ENCODE measurements at regions not wholly inside any gene's neighbourhood (a gene's known extent, or its start where the extent isn't known, plus 50 kb on each side); places are given as distances from the start of the nearest gene placed in this dataset.

DNA sequence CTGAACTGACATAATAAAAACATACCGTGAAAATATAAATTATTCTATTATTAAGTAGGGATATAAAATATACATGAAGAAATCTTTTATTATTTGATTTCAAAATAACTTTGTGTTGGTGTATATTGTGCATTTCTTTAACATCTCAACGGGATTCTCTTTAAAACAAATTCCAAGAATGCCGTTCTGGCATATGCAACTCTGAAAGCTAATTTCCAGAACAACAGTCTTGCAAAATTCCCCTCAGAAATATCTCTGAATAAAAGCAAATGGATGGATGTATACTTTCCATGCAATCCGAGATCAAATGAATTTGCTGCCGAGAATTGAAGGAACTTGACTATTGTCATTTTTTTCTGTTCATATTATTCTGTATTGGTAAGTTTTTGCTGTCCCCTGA lies 1579.8 kb downstream of the PCDH9 start:
- Histone ChIP-seq H2BK20ac (ENCODE audit: low read depth, low read length) (no peak overlapping the region), H2BK15ac (ENCODE audit: low read depth, low read length) (no peak overlapping the region), H4K5ac (ENCODE audit: low read depth, low read length) (no peak overlapping the region), H3K27ac (ENCODE audit: insufficient read depth, low read length) (no peak overlapping the region), H3K4ac (ENCODE audit: low read depth, low read length) (no peak overlapping the region), H4K8ac (ENCODE audit: low read depth in 2 of 2, low read length in 2 of 2) (no peak overlapping the region), H3K14ac (replicated peaks; ENCODE audit: low read depth, low read length) (no peak overlapping the region), H3K4me3 (ENCODE audit: insufficient read depth, low read depth, low read length) (no peak overlapping the region), H4K20me1 (ENCODE audit: insufficient read depth, low read length) (no peaks in the 10 kb centered on the region), H3K36me3 (ENCODE audit: control insufficient read depth, insufficient read depth, low read length) (no peaks in the 10 kb centered on the region), H2BK5ac (ENCODE audit: low read depth, low read length, poor library complexity, severe bottlenecking) (no peak overlapping the region), H2BK120ac (ENCODE audit: low read depth, low read length) (no peak overlapping the region), H3K9ac (ENCODE audit: low read depth, low read length) (no peak overlapping the region), H3K79me1 (ENCODE audit: low read depth in 1 of 2, low read length in 2 of 2) (no peaks in the 10 kb centered on the region), H2AK5ac (ENCODE audit: low read depth, low read length) (no peak overlapping the region), H3K9me3 (ENCODE audit: control insufficient read depth, insufficient read depth, low read length) (no peaks in the 10 kb centered on the region), H2AK9ac (replicated peaks; ENCODE audit: low read depth, low read length, poor library complexity) (no peak overlapping the region), H3K27me3 (ENCODE audit: control insufficient read depth, insufficient read depth, low read length) (no peaks in the 10 kb centered on the region), H3K4me1 (ENCODE audit: control insufficient read depth, insufficient read depth, low read length) (no peaks in the 10 kb centered on the region), H3K9me1 (ENCODE audit: insufficient read depth, low read length) (no peaks in the 10 kb centered on the region), H4K91ac (ENCODE audit: insufficient read depth, low read depth, low read length) (no peak overlapping the region), H3K18ac (ENCODE audit: low read depth, low read length) (no peak overlapping the region), H3K56ac (ENCODE audit: extremely low read depth, insufficient read depth, low read length) (no peak overlapping the region), H3K4me2 (ENCODE audit: low read depth, low read length) (no peak overlapping the region), H2AFZ (replicated peaks; ENCODE audit: low read length, poor library complexity) (no peak overlapping the region), H3K23ac (ENCODE audit: low read depth, low read length) (no peak overlapping the region)
- BruUV-seq (replicated peaks) = no TSS peak
- CTCF ChIA-PET = no interaction called here
- dilution Hi-C loops (cut with HindIII; ENCODE audit: low sequenced_read_pairs, unreplicated experiment) (no loop called here), intact Hi-C loops (cut with micrococcal nuclease) (loop anchor here (10.0 kb wide), 1 partner anchor 554 kb away; no protein-coding TSS in a partner anchor), in situ Hi-C loops (cut with MboI; ENCODE audit: low sequenced_read_pairs) (loop anchor here (10.0 kb wide), 1 partner anchor 1044 kb away; no protein-coding TSS in a partner anchor)
- POLR2A ChIA-PET (ENCODE audit: unreplicated experiment) = no interaction called here
- no peak for TF ChIP-seq MAZ (IDR thresholded peaks at IDR 0.05; ENCODE audit: borderline replicate concordance, low read depth, low read length)
- WGBS, 2 experiments (ENCODE audit: extremely low coverage in 2 of 2, insufficient read length in 1 of 2) = no CpG with 5 or more reads among the region's 5 CpGs
- ATAC-seq (ENCODE audit: low read depth) = no peak
- DNase-seq = no peak
